Trophoblast cell (in vitro differentiated cells and primary cell): ENCODE measurements at regions not wholly inside any gene's neighbourhood (a gene's known extent, or its start where the extent isn't known, plus 50 kb on each side); places are given as distances from the start of the nearest gene placed in this dataset.

ENCODE experiments used
- DNase-seq, 2 donors: peaks; one replicate each; pipeline ENCODE4 v3.0.0-alpha.2; 2016
- H2AFZ ChIP-seq: 2 replicates; pipeline ENCODE4 v1.6.1; 2013; ENCODE audit warnings: low read length, moderate library complexity, mild to moderate bottlenecking; ENCODE audit not compliant: insufficient read depth, poor library complexity
- H2AK5ac ChIP-seq: 2 replicates; pipeline ENCODE4 v1.6.1; 2013; ENCODE audit warnings: mild to moderate bottlenecking, low read length
- H2BK120ac ChIP-seq: 2 replicates; pipeline ENCODE4 v1.6.1; 2013; ENCODE audit warnings: low read length, mild to moderate bottlenecking, moderate library complexity; ENCODE audit not compliant: insufficient read depth, poor library complexity
- H2BK12ac ChIP-seq: 2 replicates; pipeline ENCODE4 v1.6.1; 2013; ENCODE audit warnings: mild to moderate bottlenecking, low read length, moderate library complexity
- H2BK5ac ChIP-seq: 2 replicates; pipeline ENCODE4 v1.6.1; 2013; ENCODE audit warnings: low read length, low read depth, moderate library complexity, mild to moderate bottlenecking; ENCODE audit not compliant: poor library complexity
- H3K14ac ChIP-seq: 2 replicates; pipeline ENCODE4 v1.6.1; 2013; ENCODE audit warnings: mild to moderate bottlenecking, low read length
- H3K18ac ChIP-seq: 2 replicates; pipeline ENCODE4 v1.6.1; 2013; ENCODE audit warnings: mild to moderate bottlenecking, low read length
- H3K23ac ChIP-seq: 2 replicates; pipeline ENCODE4 v1.6.1; 2013; ENCODE audit warnings: low read length
- H3K27ac ChIP-seq: 2 replicates; pipeline ENCODE4 v1.5.1; 2013; ENCODE audit warnings: low read depth, mild to moderate bottlenecking, inconsistent platforms, low read length, moderate library complexity
- H3K27me3 ChIP-seq: 2 replicates; pipeline ENCODE4 v1.6.1; 2013; ENCODE audit warnings: inconsistent platforms, mild to moderate bottlenecking, low read length, moderate library complexity; ENCODE audit not compliant: insufficient read depth
- H3K36me3 ChIP-seq, 2 experiments: 1 replicate in 1 of 2; 2 replicates in 1 of 2; pipeline ENCODE4 v1.6.1; 2013; ENCODE audit warnings: low read length in 2 of 2, mild to moderate bottlenecking in 2 of 2, moderate library complexity in 1 of 2; ENCODE audit not compliant: insufficient read depth in 2 of 2, control insufficient read depth in 1 of 2
- H3K4ac ChIP-seq: 2 replicates; pipeline ENCODE4 v1.6.1; 2013; ENCODE audit warnings: low read depth, mild to moderate bottlenecking, low read length, moderate library complexity
- H3K4me1 ChIP-seq, 2 experiments: 1 replicate in 1 of 2; 2 replicates in 1 of 2; pipeline ENCODE4 v1.6.1; 2013; ENCODE audit warnings: low read length in 2 of 2, mild to moderate bottlenecking in 2 of 2, moderate library complexity in 1 of 2; ENCODE audit not compliant: insufficient read depth in 2 of 2, control insufficient read depth in 1 of 2
- H3K4me2 ChIP-seq: 2 replicates; pipeline ENCODE4 v1.6.1; 2013; ENCODE audit warnings: inconsistent platforms, mild to moderate bottlenecking, low read length, moderate library complexity
- H3K4me3 ChIP-seq: 2 replicates; pipeline ENCODE4 v1.5.1; 2013; ENCODE audit warnings: mild to moderate bottlenecking, low read depth, low read length, inconsistent platforms
- H3K79me1 ChIP-seq: one replicate; pipeline ENCODE4 v1.6.1; 2013; ENCODE audit warnings: low read length
- H3K79me2 ChIP-seq: 2 replicates; pipeline ENCODE4 v1.6.1; 2013; ENCODE audit warnings: low read length, mild to moderate bottlenecking; ENCODE audit not compliant: control insufficient read depth, insufficient read depth, poor library complexity
- H3K9ac ChIP-seq: 2 replicates; pipeline ENCODE4 v1.6.1; 2013; ENCODE audit warnings: mild to moderate bottlenecking, low read length
- H3K9me3 ChIP-seq: 2 replicates; pipeline ENCODE4 v1.6.1; 2013; ENCODE audit warnings: low read depth, mild to moderate bottlenecking, control low read depth, inconsistent platforms, low read length; ENCODE audit not compliant: insufficient read depth
- H4K12ac ChIP-seq: 2 replicates; pipeline ENCODE4 v1.6.1; 2013; ENCODE audit warnings: low read depth, mild to moderate bottlenecking, low read length, moderate library complexity
- H4K8ac ChIP-seq: 2 replicates; pipeline ENCODE4 v1.6.1; 2013; ENCODE audit warnings: low read depth, mild to moderate bottlenecking, low read length, moderate library complexity
- H4K91ac ChIP-seq: one replicate; pipeline ENCODE4 v1.6.1; 2013; ENCODE audit warnings: low read depth, mild to moderate bottlenecking, low read length, moderate library complexity
- WGBS: extraction: QIAGEN DNeasy Blood & Tissue Kit; methylation state at CpG from one replicate; pipeline ENCODE4 v1.1.7; 2013; ENCODE audit warnings: missing lambda C conversion rate; ENCODE audit not compliant: insufficient read length, insufficient coverage; ENCODE audit errors: extremely low coverage; 5-methylcytosine and 5-hydroxymethylcytosine counted together

GRCh38 chr13:111051041-111051725, 63.9 kb upstream of the ARHGEF7 start:
- H3K4me2 ChIP-seq: no peak overlapping the region
- no peak overlapping the region for H3K4ac ChIP-seq
- no peak overlapping the region for H4K8ac ChIP-seq
- H4K12ac ChIP-seq: no peak overlapping the region
- H2AFZ ChIP-seq: no peak overlapping the region
- H3K18ac ChIP-seq: no peak overlapping the region
- H3K27ac ChIP-seq: no peak overlapping the region
- H2AK5ac ChIP-seq: no peak overlapping the region
- no peaks in the 10 kb centered on the region for H3K36me3 ChIP-seq
- no peaks in the 10 kb centered on the region for H3K9me3 ChIP-seq
- WGBS: no CpG with 5 or more reads among the region's 6 CpGs
- H2BK5ac ChIP-seq: no peak overlapping the region
- H3K23ac ChIP-seq: peak overlapping the region; percentile 83
- H2BK120ac ChIP-seq: no peak overlapping the region
- H2BK12ac ChIP-seq: no peak overlapping the region
- no peaks in the 10 kb centered on the region for H3K79me1 ChIP-seq
- no peak overlapping the region for H3K9ac ChIP-seq
- no peaks in the 10 kb centered on the region for H3K27me3 ChIP-seq
- no peak overlapping the region for H4K91ac ChIP-seq
- no peak overlapping the region for H3K14ac ChIP-seq
- DNase-seq: no peak
- no peaks in the 10 kb centered on the region for H3K4me1 ChIP-seq
- H3K79me2 ChIP-seq: no peaks in the 10 kb centered on the region
- H3K4me3 ChIP-seq: peak overlapping the region; percentile 30

GRCh38 chr13:111050539-111050879, 64.6 kb upstream of the ARHGEF7 start:
- no peak overlapping the region for H3K4ac ChIP-seq
- H3K23ac ChIP-seq: no peak overlapping the region
- H3K79me2 ChIP-seq: no peaks in the 10 kb centered on the region
- no peak overlapping the region for H3K14ac ChIP-seq
- H2BK12ac ChIP-seq: no peak overlapping the region
- H4K91ac ChIP-seq: no peak overlapping the region
- H2AFZ ChIP-seq: no peak overlapping the region
- no CpG with 5 or more reads among the region's 4 CpGs for WGBS
- H2AK5ac ChIP-seq: no peak overlapping the region
- no peaks in the 10 kb centered on the region for H3K36me3 ChIP-seq
- no peak overlapping the region for H3K4me3 ChIP-seq
- H3K79me1 ChIP-seq: no peaks in the 10 kb centered on the region
- no peak overlapping the region for H3K18ac ChIP-seq
- no peak overlapping the region for H2BK120ac ChIP-seq
- H4K12ac ChIP-seq: no peak overlapping the region
- H3K27me3 ChIP-seq: no peaks in the 10 kb centered on the region
- H3K9ac ChIP-seq: no peak overlapping the region
- H3K4me2 ChIP-seq: no peak overlapping the region
- H3K27ac ChIP-seq: no peak overlapping the region
- H2BK5ac ChIP-seq: no peak overlapping the region
- H4K8ac ChIP-seq: no peak overlapping the region
- peaks cover 2% of the 10 kb centered on the region for H3K9me3 ChIP-seq
- H3K4me1 ChIP-seq: no peaks in the 10 kb centered on the region
- DNase-seq: no peak

- Histone ChIP-seq H4K8ac (no peak overlapping the region), H3K23ac (no peak overlapping the region), H3K9me3 (peaks cover 5% of the 10 kb centered on the region), H4K12ac (no peak overlapping the region), H3K79me1 (no peaks in the 10 kb centered on the region), H2BK120ac (no peak overlapping the region), H2AK5ac (no peak overlapping the region), H2BK5ac (no peak overlapping the region), H4K91ac (no peak overlapping the region), H3K14ac (no peak overlapping the region), H3K9ac (no peak overlapping the region), H2AFZ (no peak overlapping the region), H3K4me1 (no peaks in the 10 kb centered on the region), H2BK12ac (no peak overlapping the region), H3K27me3 (no peaks in the 10 kb centered on the region), H3K18ac (no peak overlapping the region), H3K4me2 (no peak overlapping the region), H3K36me3 (no peaks in the 10 kb centered on the region), H3K79me2 (no peaks in the 10 kb centered on the region), H3K4me3 (peak overlapping the region; percentile 20), H3K4ac (no peak overlapping the region), H3K27ac (no peak overlapping the region)
- DNase-seq: no peak
- no CpG with 5 or more reads among the region's 19 CpGs for WGBS
Observed at GRCh38 chr13:111049791-111050538, 65.1 kb upstream of the ARHGEF7 start.

- no peak overlapping the region for H3K27ac ChIP-seq
- no peak overlapping the region for H4K91ac ChIP-seq
- H3K4me3 ChIP-seq: no peak overlapping the region
- peaks cover 0 to 2% of the 10 kb centered on the region in 2 experiments for H3K4me1 ChIP-seq
- H3K4me2 ChIP-seq: no peak overlapping the region
- H3K36me3 ChIP-seq: peaks cover 0 to 3% of the 10 kb centered on the region in 2 experiments
- no CpG with 5 or more reads among the region's 8 CpGs for WGBS
- H3K79me2 ChIP-seq: no peaks in the 10 kb centered on the region
- no peak overlapping the region for H2AFZ ChIP-seq
- no peak overlapping the region for H3K18ac ChIP-seq
- H3K79me1 ChIP-seq: no peaks in the 10 kb centered on the region
- H2AK5ac ChIP-seq: no peak overlapping the region
- no peak for DNase-seq
- no peak overlapping the region for H3K14ac ChIP-seq
- no peak overlapping the region for H4K8ac ChIP-seq
- H3K27me3 ChIP-seq: no peaks in the 10 kb centered on the region
- no peak overlapping the region for H3K9ac ChIP-seq
- no peak overlapping the region for H2BK12ac ChIP-seq
- H4K12ac ChIP-seq: no peak overlapping the region
- H3K9me3 ChIP-seq: peaks cover 13% of the 10 kb centered on the region
- H3K4ac ChIP-seq: no peak overlapping the region
- no peak overlapping the region for H3K23ac ChIP-seq
- H2BK120ac ChIP-seq: no peak overlapping the region
- no peak overlapping the region for H2BK5ac ChIP-seq
Observed at GRCh38 chr13:111048387-111048786, 66.7 kb upstream of the ARHGEF7 start.
